DOHH2 (cell line): ENCODE measurements at regions not wholly inside any gene's neighbourhood (a gene's known extent, or its start where the extent isn't known, plus 50 kb on each side); places are given as distances from the start of the nearest gene placed in this dataset.
"Not testable (repeated sequence)": the region's sequence is repeated elsewhere in the genome, so short reads cannot be mapped to it uniquely, and the experiment has no call there.

Experiments used
- H3F3A ChIP-seq: fragments of 200-600 bp; sonication (generic), shearing (Covaris generic); 2 replicates; pipeline ENCODE4 v1.6.0; 2016; ENCODE audit warnings: antibody characterized with exemption, mild to moderate bottlenecking; ENCODE audit not compliant: control insufficient read depth, insufficient read depth
- H3K27ac ChIP-seq: fragments of 200-600 bp; sonication (generic); 2 replicates; pipeline ENCODE4 v1.5.1; 2014; ENCODE audit warnings: low read depth, mild to moderate bottlenecking, low read length, moderate library complexity
- H3K27me3 ChIP-seq: fragments of 200-600 bp; sonication (generic); 2 replicates; pipeline ENCODE4 v1.6.1; 2014; ENCODE audit warnings: mild to moderate bottlenecking, low read length, mixed read lengths; ENCODE audit not compliant: control insufficient read depth
- H3K36me3 ChIP-seq: fragments of 200-600 bp; sonication (generic); 2 replicates; pipeline ENCODE4 v1.6.1; 2014; ENCODE audit warnings: mild to moderate bottlenecking, low read length, moderate library complexity, mixed read lengths; ENCODE audit not compliant: control insufficient read depth
- H3K4me1 ChIP-seq: fragments of 200-600 bp; sonication (generic); 2 replicates; pipeline ENCODE4 v1.6.1; 2014; ENCODE audit warnings: mild to moderate bottlenecking, low read length, mixed read lengths; ENCODE audit not compliant: control insufficient read depth
- H3K4me2 ChIP-seq: fragments of 200-600 bp; sonication (generic); 2 replicates; pipeline ENCODE4 v1.6.0; 2014; ENCODE audit warnings: mild to moderate bottlenecking, low read length, moderate library complexity
- H3K4me3 ChIP-seq: fragments of 200-600 bp; sonication (generic); 2 replicates; pipeline ENCODE4 v1.5.1; 2014; ENCODE audit warnings: mild to moderate bottlenecking, low read length, mixed read lengths
- H3K79me2 ChIP-seq: fragments of 200-600 bp; sonication (generic); 2 replicates; pipeline ENCODE4 v1.6.1; 2014; ENCODE audit warnings: mild to moderate bottlenecking, low read length, mixed read lengths; ENCODE audit not compliant: control insufficient read depth
- H3K9me2 ChIP-seq: fragments of 200-600 bp; sonication (generic); replicated peaks from 2 replicates; pipeline ENCODE4 v1.6.1; 2014; ENCODE audit warnings: mild to moderate bottlenecking, low read length, mixed read lengths; ENCODE audit not compliant: control insufficient read depth
- H3K9me3 ChIP-seq: fragments of 200-600 bp; sonication (generic); 2 replicates; pipeline ENCODE4 v1.6.1; 2014; ENCODE audit warnings: antibody characterized with exemption, low read length, mixed read lengths; ENCODE audit not compliant: control insufficient read depth, insufficient read depth
- H4K20me1 ChIP-seq: fragments of 200-600 bp; sonication (generic); 2 replicates; pipeline ENCODE4 v1.6.0; 2014; ENCODE audit warnings: low read depth, mild to moderate bottlenecking, antibody characterized with exemption, low read length, moderate library complexity; ENCODE audit not compliant: control insufficient read depth, insufficient read depth
- EZH2phosphoT487 ChIP-seq: fragments of 200-600 bp; sonication (generic); IDR thresholded peaks from 2 replicates; pipeline ENCODE4 v1.6.1; 2017; ENCODE audit warnings: borderline replicate concordance, mild to moderate bottlenecking, antibody characterized with exemption, low read length, moderate library complexity, mixed read lengths
- TF ChIP-seq, protein P1 (sequence below): fragments of 200-600 bp; sonication (generic); IDR thresholded peaks from one replicate; pipeline ENCODE4 v1.5.1; 2014; ENCODE audit warnings: antibody characterized with exemption, mild to moderate bottlenecking, low read depth, low read length; ENCODE audit not compliant: poor library complexity, severe bottlenecking

DNA sequence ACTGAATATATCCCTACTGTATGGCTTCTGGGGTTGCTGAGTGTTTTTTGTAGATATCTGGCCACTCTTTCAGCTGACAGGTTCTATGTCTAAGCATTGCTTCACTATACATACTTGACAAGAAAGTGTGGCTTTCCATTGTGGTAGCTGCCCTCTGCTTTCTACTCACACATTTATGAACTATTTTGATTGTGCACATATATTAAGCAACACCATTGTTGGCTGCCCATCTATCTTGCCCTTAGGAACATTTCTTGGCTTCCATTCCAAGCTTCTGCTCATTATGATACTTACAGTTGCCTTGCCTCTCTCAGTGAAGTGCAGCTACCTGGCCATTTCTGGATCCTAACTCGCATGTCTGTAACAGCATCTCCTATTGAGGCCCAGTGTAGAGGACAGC lies 153.6 kb upstream of the MOCS2 start:
- H3K4me3 ChIP-seq: no peak overlapping the region
- no peaks in the 10 kb centered on the region for H3K79me2 ChIP-seq
- no peaks in the 10 kb centered on the region for H3F3A ChIP-seq
- H3K9me3 ChIP-seq: no peaks in the 10 kb centered on the region
- H3K36me3 ChIP-seq: no peaks in the 10 kb centered on the region
- no peaks in the 10 kb centered on the region for H3K27me3 ChIP-seq
- TF ChIP-seq, protein P1, sequence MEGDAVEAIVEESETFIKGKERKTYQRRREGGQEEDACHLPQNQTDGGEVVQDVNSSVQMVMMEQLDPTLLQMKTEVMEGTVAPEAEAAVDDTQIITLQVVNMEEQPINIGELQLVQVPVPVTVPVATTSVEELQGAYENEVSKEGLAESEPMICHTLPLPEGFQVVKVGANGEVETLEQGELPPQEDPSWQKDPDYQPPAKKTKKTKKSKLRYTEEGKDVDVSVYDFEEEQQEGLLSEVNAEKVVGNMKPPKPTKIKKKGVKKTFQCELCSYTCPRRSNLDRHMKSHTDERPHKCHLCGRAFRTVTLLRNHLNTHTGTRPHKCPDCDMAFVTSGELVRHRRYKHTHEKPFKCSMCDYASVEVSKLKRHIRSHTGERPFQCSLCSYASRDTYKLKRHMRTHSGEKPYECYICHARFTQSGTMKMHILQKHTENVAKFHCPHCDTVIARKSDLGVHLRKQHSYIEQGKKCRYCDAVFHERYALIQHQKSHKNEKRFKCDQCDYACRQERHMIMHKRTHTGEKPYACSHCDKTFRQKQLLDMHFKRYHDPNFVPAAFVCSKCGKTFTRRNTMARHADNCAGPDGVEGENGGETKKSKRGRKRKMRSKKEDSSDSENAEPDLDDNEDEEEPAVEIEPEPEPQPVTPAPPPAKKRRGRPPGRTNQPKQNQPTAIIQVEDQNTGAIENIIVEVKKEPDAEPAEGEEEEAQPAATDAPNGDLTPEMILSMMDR: no peak
- no peak for TF ChIP-seq EZH2phosphoT487
- no peaks in the 10 kb centered on the region for H3K9me2 ChIP-seq
- H3K27ac ChIP-seq: no peak overlapping the region
- H3K4me2 ChIP-seq: no peak overlapping the region
- H4K20me1 ChIP-seq: no peaks in the 10 kb centered on the region
- no peaks in the 10 kb centered on the region for H3K4me1 ChIP-seq

DNA sequence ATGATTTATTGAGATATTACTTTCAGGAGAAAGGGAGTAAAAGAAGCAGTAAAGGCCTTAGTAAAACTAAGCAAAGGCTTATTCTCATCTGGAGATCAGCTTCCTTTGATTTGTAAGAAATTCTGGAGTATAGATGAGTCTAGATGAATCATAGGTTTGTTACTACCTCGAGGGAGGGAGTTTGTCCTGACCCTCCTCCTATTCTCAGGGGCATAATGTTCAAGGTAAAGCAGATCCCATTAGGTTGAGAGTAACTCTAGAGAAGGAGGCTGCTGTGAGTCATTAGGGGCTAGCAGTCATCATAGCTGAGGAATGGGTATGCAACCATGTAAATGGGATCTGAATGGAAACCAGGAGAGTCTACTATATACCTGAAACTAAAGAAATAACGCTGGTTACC lies 155.5 kb upstream of the MOCS2 start:
- H3F3A ChIP-seq: no peaks in the 10 kb centered on the region
- H3K4me2 ChIP-seq: no peak overlapping the region
- no peaks in the 10 kb centered on the region for H3K9me2 ChIP-seq
- no peaks in the 10 kb centered on the region for H3K27me3 ChIP-seq
- H3K79me2 ChIP-seq: no peaks in the 10 kb centered on the region
- no peaks in the 10 kb centered on the region for H3K4me1 ChIP-seq
- no peak overlapping the region for H3K27ac ChIP-seq
- no peaks in the 10 kb centered on the region for H3K36me3 ChIP-seq
- H3K9me3 ChIP-seq: no peaks in the 10 kb centered on the region
- TF ChIP-seq, protein P1: no peak
- no peak for TF ChIP-seq EZH2phosphoT487
- no peaks in the 10 kb centered on the region for H4K20me1 ChIP-seq
- H3K4me3 ChIP-seq: no peak overlapping the region

DNA sequence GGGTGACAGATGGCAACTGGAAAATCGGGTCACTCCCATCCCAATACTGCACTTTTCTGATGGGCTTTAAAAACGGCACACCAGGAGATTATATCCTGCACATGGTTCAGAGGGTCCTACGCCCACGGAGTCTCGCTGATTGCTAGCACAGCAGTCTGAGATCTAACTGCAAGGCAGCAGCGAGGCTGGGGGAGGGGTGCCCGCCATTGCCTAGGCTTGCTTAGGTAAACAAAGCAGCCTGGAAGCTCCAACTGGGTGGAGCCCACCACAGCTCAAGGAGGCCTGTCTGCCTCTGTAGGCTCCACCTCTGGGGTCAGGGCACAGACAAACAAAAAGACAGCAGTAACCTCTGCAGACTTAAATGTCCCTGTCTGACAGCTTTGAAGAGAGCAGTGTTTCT lies 158.7 kb upstream of the MOCS2 start:
- not testable (repeated sequence) for H3K9me2 ChIP-seq, H3K79me2 ChIP-seq, H3K27ac ChIP-seq, H4K20me1 ChIP-seq, H3K9me3 ChIP-seq, H3K36me3 ChIP-seq, H3K4me3 ChIP-seq, H3K4me1 ChIP-seq, H3K4me2 ChIP-seq, H3F3A ChIP-seq, H3K27me3 ChIP-seq

DNA sequence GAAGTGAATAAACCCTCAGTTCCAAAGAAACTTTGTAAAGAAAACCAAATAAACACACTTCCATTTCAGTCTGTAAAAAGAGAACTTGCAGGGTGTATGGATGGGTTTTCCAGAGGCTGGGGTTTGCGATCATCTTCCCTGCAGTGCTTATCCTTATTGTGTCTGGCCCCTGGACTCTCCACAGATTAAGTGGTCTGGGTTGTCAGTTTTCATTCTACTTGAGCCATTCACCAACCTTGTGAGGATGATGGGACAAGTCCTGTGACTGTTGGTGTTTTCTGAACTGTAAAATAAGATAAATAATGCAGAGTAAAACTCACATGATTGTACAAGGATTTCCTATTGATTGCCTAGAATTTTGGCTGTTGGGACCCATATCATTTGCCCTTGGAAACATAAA lies 166.1 kb upstream of the MOCS2 start:
- H3K4me3 ChIP-seq: no peak overlapping the region
- H3F3A ChIP-seq: no peaks in the 10 kb centered on the region
- no peaks in the 10 kb centered on the region for H3K79me2 ChIP-seq
- H3K36me3 ChIP-seq: no peaks in the 10 kb centered on the region
- no peak overlapping the region for H3K4me2 ChIP-seq
- no peaks in the 10 kb centered on the region for H4K20me1 ChIP-seq
- H3K27me3 ChIP-seq: no peaks in the 10 kb centered on the region
- TF ChIP-seq, protein P1: no peak
- no peak for TF ChIP-seq EZH2phosphoT487
- H3K4me1 ChIP-seq: no peaks in the 10 kb centered on the region
- no peaks in the 10 kb centered on the region for H3K9me2 ChIP-seq
- H3K27ac ChIP-seq: no peak overlapping the region
- no peaks in the 10 kb centered on the region for H3K9me3 ChIP-seq
